H4 (cell line): ENCODE measurements at regions not wholly inside any gene's neighbourhood (a gene's known extent, or its start where the extent isn't known, plus 50 kb on each side); places are given as distances from the start of the nearest gene placed in this dataset.
"Not testable (repeated sequence)": the region's sequence is repeated elsewhere in the genome, so short reads cannot be mapped to it uniquely, and the experiment has no call there.

Experiments used
- DNase-seq: peaks from one replicate; pipeline ENCODE4 v3.0.0-alpha.2; 2015; ENCODE audit warnings: low spot score

DNA sequence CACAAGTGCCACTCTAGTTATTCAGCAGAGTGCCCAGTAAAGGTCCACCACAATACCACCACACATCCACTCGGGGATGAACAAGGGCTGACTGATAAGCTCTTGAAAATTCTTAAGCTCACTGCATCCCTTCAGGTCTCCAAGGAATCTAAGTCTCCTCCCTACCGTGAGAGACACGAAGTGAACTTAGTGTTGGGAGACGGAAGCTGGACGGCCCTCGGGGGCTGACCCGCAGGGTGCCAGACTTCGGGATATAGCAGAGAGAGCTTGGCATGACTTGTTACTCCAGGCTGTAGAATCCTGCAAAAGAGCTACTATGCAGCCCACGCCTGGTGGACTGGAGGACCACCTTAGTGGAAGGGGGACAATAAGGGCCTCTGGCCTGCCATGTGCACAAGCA lies 75.1 kb downstream of the LYZL1 start:
- not testable (repeated sequence) for DNase-seq

GRCh38 chr10:29366206-29366605 lies 77.3 kb downstream of the LYZL1 start:
- not testable (repeated sequence) for DNase-seq

- no peak for DNase-seq
Measured at GRCh38 chr10:29369419-29369818, 80.5 kb downstream of the LYZL1 start.

- no peak for DNase-seq
Measured at GRCh38 chr10:29370097-29371092, 81.5 kb downstream of the LYZL1 start.

DNA sequence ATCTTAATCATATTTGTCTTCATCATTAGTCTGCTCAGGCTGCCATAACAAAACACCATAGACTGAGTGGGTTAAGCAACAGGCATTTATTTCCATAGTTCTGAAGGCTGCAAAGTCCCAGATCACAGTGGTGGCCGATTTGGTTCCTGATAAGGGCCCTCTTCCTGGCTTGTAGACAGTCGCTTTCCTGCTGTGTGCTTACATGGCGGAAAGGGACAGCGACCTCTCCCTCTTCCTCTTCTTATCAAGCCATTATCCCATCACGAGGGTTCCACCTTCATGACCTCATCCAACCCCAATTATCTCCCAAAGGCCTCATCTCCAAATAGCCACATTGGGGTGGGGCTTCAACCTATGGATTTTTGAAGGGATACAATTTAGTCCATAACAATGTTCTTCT lies 84.0 kb downstream of the LYZL1 start:
- no peak for DNase-seq

DNA sequence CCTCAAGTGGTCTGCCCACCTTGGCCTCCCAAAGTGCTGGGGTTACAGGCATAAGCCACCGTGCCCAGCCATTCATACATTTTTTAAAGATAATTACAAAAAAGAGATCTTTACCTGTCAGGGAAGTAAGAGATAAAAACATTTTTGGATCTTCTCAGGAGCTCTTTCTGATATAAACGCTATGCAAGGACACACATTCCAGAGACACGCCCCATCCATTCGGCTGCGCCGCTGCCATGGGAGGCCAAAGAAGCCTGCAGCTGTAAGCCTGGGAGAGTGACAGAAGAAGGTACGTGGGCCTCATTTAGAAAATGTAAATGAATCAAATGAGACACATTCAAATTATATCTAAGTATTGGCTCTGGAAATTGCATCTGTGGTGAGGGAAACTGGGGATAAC lies 85.3 kb downstream of the LYZL1 start:
- DNase-seq, result no peak

DNA sequence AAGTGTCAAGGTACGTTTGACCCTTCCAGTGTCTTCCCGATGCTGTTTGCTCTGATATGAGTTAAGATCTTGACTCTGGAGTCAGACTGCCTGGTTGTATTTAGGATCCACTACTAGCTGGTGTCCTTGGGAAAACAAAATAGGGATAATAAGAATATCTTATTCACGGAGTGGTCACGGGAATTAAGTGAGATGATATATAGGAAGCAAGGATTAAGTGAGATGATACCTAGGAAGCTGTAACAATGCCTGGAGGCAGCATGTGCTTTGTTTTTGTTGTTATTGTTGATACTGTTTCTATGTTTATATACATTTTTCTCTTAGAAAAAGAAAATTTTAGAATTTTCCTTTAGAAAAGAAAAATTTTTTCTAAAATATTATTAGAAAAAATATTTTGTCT lies 87.0 kb downstream of the LYZL1 start:
- no peak for DNase-seq

DNA sequence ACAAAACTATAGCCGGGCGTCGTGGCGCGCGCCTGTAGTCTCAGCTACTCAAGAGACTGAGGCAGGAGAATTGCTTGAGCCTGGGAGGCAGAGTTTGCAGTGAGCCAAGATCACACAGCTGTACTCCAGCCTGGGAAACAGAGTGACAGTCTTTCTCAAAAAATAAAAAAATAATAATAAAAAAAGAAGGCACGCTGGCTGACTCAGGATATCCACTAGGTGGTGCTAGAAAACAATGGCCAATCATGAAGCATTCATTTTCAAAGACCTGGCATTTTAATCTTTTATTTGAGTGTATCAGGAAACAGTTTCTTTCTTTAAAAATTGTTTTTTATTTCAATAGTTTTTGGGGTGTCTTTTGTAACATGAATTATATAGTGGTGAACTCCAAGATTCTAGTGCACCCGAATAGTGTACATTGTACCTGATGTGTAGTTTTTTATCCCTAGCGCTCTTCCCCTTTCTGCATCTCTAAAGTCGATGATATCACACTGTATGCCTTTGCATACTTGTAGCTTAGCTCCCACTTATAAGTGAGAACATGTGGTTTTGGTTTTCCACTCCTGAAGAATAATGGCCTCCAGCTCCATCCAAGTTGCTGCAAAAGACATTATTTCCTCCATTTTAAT lies 88.6 kb downstream of the LYZL1 start:
- DNase-seq, result no peak

DNA sequence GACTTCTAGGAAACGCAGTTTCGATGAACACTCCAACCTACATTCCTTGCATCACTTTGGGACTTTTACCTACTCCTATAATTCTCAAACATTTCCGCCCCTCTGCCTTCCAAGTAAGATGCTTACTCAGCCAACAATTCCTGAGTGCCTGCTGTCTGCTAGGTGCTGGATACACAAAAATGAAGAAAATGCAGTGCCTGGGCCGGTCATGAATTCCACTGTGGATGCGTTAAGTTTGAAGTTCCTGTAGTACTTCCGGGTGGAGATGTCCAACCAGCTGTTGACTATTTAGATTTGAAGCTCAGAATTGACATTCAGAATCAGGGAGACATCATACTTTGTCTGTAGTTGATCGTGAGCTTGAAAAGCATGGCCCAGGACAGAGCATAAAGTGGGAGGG lies 89.2 kb downstream of the LYZL1 start:
- no peak for DNase-seq

DNA sequence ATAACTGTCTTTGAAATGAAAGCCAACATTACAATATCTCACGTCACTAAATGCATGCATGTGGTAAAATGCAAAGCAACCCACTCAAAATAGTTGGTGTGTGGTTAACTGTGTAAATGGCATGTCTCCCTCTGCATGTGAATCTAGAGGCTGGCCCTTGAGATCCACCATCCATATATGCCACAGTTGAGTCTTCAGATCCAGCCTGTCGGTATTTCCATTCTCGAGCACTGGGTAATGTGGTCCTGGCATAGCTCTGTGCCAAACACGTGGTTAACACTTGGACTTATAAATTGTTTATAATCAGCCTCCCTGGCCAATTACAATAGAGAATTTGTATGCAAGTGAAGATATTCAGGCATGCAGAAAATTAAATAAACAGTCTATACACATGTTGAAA lies 90.3 kb downstream of the LYZL1 start:
- DNase-seq, result no peak

DNA sequence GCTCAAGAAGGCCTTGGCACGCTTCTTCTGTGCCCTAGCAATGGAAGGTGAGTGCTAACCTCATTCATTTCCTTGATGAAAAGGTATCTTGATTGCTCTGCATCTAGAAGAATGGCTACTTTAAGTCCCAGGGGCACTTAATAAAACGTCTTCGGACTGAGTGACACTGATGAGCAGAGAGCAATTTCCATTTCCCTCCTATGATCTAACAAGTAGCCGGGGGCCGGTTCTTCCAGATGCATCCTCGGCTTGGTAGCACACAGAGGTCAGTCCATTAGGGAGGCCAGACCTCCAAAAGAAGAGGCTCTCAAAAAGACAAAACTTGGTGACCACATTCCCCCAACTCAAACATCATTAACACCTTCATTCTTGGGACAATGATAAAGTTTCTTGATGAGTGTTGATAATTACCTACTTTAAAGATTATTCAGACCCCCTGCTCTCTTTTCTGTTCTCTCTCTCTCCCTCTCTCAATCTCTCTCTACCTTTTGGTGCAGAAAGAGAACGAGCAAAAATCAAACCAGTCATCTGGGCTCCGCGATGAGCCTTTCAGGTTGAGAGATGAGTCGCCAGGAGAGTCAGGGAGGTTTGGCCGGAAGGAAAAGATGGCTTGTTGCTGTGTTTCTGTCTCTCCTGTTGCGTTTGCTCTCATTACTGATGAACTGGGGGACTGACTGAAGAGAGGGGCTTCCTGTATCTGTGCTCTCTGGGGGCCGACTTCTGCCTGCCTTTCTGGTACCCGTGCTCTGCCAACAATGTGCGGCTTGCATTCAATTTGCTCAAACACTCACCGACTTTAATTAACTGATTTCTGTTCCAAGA lies 91.1 kb downstream of the LYZL1 start:
- not testable (repeated sequence) for DNase-seq

DNA sequence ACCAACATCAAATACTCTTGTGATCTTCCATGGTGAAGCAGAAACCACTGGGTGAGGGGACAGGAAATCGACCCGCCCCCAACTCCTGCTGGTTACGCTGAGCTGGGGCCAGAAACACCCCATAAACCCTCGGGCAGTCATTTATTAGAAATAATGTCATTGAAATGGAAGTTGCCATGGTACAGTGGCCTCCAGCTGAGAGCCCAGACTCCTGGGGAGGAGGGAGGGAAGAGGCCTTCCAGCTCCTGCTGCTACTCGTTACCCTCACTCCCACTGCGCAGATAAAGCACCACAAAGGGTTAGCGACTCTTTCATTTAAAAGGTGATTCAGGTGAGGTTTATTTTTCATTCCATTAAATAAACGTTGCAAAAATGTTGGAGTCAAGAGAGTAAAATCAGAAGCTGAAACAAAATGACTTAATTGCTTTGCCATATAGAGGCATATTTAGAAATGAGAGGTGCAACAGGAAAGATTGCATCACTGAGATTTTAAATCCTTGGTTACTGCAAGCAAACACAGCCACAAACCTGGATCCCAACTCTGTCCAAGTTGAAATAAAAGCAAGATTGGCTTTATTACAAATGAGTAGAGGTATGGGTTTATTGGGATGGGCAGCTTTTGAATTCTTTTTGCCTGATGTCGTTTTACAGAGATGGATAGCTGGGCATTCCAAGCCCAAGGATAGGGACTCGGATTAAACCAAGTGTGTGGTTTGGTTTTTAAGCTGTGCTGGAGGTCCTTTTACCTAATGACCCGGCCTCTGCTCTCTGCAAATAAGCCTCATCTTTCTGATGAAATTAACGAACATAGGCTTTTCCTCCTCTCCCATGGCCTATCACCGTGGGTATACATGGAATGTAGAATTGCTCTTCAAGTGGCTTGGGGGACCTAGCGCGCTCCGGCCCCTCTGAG lies 92.0 kb downstream of the LYZL1 start:
- not testable (repeated sequence) for DNase-seq

DNA sequence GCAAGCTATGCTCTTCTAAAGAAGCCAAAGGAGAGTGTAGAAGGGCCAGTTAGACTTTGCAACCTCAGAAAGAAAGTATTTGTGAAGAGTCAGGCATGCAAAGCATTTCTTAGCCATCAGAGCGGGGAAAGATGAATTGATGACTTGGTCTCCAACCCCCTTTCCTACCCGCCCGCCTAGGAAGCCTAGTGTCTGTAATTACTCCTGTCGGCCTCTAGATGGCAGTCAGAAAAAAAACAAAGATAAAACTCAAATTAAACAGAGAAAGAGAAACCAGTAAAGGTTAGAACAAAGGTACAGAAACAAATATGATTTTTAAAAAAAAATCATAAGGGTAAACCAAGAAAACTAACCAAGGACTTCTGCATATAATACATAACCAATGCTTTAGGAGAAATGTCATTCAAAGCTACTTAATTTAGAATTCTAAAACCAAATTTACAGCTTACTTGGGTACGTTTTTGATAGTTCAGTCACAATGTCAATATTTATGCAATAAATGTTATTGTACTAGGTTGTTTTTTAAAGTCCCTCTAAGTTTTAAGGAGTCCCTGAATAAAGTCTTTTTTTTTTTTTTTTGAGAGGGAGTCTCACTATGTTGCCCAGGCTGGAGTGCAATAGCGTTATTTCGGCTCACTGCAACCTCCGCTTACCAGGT lies 97.6 kb downstream of the LYZL1 start:
- no peak for DNase-seq

GRCh38 chr10:29387269-29387668 lies 98.4 kb downstream of the LYZL1 start:
- DNase-seq, result no peak

DNA sequence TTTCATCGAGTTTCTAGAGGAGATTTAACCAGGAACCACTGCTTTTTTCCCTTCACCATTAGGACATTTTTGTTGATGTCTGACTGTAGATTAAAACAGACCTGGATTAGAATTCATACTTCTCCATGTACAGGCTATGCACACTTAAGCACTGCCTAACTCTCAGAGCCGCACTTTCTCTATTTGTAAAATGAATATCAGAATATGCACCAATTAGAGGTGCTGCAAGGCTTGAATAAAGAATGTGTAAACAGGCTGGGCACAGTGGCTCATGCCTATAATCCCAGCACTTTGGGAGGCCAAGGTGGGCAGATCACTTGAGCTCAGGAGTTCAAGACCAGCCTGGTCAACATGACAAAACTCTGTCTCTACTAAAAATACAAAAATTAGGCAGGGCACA lies 99.2 kb downstream of the LYZL1 start:
- not testable (repeated sequence) for DNase-seq

GRCh38 chr10:29389493-29389892 lies 100.6 kb downstream of the LYZL1 start:
- no peak for DNase-seq

DNA sequence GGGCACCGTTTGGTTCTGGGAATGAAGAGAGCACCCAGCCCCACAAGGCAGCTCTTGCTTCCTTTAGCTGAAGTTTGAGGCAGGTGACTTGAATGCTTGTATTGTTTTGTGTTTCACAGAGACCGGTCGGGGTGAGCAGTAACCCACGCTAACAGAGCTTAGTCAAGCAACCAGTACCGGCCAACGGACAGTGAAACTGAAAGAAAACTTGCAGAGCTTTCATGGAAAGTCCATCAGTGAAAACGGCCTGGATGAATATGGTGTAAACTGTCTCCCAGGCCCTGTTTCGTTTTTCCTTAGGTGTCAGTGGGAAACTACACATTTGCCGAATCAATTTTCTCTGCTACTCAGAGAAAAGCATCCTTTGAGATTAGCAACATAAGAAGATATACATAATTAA lies 101.1 kb downstream of the LYZL1 start:
- no peak for DNase-seq

DNA sequence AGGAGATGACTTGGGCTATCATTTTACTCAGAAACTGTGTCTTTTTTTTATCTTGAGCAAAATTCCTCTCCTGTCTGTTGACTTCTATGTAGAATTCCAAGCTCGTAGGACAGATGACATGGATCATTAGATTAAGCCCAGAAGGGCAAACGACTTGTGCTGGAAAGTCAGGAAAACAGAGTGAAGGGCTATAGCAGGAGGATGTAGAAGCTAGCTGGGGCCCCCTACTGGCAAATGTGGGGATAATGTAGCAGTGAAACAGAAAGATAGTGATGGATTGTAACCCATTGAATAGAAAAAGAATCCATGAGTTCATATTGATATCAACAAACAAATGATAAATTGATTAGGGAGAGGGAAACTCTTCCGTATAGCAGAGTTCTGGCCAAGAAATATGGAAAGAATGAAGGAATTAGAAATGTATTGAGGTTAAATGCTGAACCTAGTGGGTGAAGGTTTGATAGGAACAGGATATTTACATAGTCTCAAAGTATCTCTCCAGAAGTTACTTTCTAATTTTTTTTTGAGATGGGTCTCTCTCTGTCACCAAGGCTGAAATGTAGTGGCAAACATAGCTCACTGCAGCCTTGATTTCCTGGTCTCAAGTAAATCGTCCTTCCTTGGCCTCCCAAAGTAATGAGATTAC lies 103.6 kb downstream of the LYZL1 start:
- peak; percentile 27 for DNase-seq

GRCh38 chr10:29394321-29394932 lies 105.6 kb downstream of the LYZL1 start:
- no peak for DNase-seq

DNA sequence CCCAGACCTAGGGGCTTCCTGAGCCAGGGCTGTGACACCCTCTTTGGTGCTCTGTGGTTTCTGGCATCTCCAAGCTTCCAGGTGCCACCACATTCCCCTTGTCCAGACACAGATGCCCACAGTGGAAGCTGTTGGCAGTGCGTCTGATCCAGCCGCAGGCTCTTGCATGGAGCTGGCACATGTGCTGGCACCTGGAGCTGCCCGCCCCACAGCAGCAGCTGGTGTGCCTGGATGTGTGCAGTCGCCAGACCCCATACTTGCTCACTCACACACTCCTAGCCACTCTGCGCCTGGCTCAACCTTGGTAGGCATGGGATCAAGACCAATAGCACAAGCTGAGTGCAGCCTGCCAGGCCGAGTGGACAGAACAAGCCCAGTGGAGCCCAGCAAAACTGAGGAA lies 106.5 kb downstream of the LYZL1 start:
- DNase-seq, result no peak
